GM18498 (cell line): ENCODE measurements at regions not wholly inside any gene's neighbourhood (a gene's known extent, or its start where the extent isn't known, plus 50 kb on each side); places are given as distances from the start of the nearest gene placed in this dataset.

Experiments
- ATAC-seq: cut with Tn5 transposase; IDR thresholded peaks from one replicate; pipeline ENCODE4 v1.9.1; 2021; ENCODE audit warnings: mild to moderate bottlenecking, moderate library complexity; ENCODE audit not compliant: unreplicated experiment

DNA sequence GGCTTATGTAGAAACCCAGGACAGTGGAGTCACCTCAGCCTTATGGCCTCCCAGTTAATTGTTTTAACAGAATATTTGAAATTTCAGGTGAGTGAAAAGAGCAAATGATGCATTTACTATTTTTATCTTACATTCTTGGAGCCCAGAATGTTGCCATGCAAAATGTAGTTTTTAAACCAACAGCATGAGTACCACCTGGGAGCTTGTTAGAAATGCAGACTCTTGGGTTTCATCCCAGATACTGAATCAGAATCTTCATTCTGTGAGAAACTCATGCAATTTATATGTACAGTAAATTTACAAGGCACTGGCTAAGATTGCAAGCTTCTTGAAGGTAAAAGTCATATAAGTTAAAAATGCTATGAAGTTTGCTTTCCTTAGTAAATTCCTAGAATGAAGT, 654.5 kb upstream of the CDH2 start:
- ATAC-seq, result no peak

DNA sequence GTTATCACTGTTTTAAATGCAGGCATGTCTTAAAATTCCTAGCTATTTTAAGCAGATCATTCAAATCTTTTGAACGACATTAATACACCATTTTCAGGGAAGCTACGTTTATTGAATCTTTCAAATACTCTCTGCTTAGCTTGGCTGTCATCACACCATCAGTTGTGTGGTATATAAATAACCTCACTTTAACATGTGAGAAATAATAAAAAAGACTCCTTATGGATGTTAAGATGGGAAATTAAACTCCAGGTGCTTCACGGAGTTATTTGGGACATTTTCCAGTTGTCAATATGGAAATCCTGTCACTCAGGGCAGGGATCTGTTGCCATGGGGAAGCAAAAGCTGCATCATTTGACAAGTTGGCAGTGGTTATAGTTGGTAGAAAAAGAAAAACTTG, 649.2 kb upstream of the CDH2 start:
- ATAC-seq, result no peak

DNA sequence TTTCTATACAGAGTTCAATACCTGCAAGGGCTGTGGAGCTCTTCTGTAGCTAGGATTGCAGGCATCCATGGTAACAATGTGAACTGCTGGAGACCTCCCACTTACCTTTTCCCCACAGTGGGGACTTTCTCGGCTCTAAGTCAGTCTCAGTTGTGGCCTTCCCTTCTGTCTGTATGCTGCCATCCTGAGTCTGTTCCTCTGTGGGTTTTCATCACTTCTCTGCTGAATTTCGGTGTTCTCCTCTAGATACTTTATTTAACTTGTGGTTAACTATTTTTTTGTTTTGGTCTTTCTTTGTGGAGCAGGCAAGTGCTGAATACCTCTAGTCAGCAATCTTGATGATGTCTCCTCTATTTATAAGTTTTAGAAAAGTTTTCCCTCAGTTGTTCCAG, 647.2 kb upstream of the CDH2 start:
- no peak for ATAC-seq

DNA sequence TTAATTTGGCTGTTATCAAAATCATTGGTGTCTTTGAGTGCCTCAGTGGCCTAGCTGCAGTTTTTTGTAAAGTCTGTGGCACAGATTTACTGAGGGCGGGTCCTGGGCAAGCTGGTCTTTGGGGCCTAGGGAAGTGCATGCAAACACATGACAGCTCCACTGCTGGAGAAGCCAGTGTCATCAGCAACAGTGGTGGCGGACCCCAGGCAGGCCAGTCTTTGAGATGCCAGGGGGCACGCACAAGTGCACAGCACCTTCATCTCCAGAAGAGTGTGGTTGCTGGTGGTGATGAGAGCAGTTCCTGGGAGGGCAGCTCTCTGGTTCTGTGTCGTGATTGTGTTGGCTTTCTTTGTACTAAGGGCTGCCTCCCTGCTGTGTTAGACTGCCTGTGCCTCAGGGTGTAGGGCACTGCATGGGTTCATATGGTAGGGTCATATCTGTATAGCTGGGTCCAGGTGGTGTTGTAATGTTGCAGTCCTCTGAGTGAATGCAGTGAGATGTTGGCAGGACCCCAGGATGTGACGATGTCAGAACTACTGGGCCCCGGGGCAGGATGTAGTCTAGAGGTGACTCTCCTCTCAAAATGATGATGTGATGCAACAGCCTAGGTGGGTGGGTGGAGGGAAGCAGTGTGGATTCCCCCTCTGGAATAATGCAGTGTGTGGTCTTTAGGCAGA, 646.7 kb upstream of the CDH2 start:
- ATAC-seq, result no peak

DNA sequence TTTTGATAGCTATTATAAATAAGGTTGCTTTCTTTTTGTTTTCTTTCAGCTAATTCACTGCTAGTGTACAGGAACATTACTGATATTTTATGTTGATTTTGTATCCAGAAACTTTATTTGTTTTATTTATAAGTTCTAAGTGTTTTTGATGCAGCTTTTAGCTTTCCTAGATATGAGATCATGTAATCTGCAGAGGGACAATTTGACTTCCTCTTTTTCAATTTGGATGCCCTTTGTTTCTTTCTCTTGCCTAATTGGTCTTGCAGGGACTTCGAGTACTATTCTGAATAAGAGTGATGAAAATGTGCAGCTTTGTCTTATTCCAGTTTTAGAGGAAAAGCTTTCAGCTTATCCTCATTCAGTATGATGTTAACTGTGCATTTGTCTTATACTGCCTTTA, 643.4 kb upstream of the CDH2 start:
- no peak for ATAC-seq

- no peak for ATAC-seq
These were observed 639.2 kb upstream of the CDH2 start for GRCh38 chr18:28816155-28816554.

DNA sequence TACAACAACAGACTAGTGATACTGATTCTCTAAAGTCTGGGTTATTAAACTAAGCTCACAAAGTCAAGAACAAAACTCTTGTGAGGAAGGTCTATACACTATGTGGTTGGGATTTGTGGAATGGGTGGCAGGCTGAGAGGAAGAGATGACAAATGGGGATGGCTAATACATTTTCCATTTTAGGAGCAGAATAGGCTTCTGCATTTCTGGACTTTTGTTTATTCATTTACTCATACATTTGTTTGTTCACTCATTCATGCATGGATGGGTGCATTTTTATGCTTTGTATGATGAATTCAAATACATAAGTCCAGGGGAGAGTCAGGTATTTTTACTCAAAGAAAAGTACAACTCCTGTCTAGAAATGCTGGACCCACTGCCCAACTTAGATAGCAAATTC, 637.4 kb upstream of the CDH2 start:
- no peak for ATAC-seq

DNA sequence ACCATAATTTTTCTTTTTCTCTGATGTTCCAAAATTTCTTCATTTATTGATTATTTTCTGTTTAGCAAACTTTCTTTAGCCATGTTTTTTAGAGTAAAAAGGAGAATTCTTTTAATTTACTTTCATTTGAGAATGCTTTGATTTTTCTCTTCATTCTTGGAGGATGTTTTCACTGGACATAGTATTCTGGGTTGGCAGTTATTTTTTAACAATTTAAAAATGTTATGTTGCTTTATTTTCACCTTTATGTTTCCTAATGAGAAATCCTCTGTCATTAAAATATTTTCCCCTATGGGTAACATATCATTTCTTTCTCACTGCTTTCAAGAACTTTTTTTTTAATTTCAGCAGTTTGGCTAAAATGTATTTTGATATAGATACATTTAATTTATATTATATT, 631.4 kb upstream of the CDH2 start:
- no peak for ATAC-seq

- no peak for ATAC-seq
These were observed 628.6 kb upstream of the CDH2 start for GRCh38 chr18:28805491-28805890.

DNA sequence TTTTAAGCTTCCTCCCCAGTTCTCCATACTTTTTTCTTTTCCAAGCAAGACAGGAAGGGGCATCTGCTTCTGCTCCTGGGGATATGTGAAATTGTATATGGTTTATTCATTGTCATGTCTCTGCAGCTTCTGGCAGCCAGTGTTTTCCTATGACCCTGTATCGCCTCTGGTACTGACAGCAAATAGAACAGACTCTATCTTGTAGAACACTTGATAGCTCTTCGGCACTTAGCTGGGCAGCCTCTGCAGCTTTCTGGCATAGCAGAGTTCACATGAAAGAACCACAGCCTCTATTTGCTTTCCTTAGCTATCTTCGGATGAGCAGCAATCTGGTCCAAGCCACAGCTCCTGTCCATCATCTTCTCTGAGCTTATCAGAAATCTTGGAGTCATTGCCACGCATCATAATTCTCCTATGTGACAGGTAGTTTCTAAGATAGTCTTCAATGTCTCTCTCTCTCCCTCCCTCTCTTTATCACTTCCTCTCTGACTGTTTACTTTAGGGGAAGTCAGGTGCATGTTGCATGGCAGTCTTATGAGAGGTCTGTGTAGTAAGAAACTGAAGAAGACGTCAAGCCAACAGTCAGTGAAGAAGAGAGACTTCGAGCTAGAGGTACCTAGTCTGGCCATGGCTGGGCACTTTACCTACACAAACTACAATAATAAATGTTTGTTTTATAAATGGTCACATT, 627.7 kb upstream of the CDH2 start:
- ATAC-seq, result no peak

GRCh38 chr18:28802546-28802945, 625.6 kb upstream of the CDH2 start:
- no peak for ATAC-seq

DNA sequence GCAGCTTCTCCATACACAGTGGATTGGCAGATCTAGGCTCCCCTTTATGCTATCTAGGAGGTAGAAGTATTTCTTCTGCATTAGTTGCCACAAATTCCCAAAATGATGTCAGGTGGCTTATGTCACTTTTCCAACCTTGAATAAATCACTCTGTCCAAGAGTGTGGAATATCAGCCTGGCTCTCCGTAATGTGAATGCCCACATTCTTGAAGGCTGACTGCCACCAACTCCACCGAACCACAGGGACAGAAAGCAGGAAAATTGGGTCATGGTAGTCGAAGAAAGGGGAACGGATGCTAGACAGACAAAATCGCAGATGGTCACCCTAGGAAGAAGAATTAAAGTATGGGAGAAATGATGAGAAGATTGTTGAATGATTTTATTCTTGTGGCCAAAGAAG, 624.9 kb upstream of the CDH2 start:
- no peak for ATAC-seq

- ATAC-seq, result no peak
These were observed 617.7 kb upstream of the CDH2 start for GRCh38 chr18:28794459-28795245.

DNA sequence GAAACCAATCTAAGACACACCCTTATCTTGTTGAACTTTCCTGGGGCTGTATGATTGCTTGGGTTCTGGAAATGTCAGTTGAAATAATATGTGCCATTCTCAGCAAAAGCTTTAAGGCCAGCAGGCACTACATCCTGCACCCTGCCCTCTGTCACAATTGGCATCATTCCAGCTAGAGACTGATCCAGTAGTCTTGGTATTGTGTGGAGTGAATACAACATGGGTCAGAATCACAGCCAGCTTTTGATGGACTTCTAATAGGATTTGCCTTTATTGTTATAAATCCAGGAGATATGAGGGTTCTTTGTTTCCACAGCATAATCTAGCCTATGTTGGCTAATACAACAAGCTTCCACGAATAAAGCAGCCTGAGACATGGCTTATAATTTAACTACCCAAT, 617.0 kb upstream of the CDH2 start:
- ATAC-seq, result no peak

DNA sequence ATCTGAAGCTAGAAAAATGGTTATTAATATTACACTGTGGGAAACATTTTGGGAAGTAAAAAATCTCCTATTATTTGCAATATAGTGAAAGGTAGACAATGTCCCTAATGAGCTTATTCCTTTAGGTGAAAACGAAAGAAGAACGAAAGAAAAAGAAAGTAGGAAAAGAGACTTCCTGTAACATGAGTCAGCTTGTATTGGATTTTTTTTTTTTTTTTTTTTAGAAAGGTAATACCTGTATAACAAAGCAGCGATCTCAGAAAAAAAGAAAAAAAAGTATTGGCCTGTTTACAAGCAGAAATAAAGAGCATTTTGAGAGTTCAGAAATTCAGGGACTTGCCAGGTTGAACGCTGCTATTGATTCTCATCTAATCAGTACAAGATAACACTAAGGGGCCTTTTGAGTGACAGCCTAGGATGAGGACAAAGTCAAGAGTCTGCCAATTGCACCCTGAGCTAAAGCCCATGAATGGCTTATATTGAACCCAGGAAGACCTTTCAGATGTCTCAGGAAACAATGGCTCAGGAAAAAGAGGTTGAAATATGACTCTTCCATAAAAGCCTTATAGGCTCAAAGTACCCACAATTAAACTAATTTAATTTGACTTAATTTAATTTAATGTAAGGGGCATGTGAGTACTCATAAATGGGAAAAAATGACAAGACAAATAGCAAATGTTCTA, 615.6 kb upstream of the CDH2 start:
- no peak for ATAC-seq

DNA sequence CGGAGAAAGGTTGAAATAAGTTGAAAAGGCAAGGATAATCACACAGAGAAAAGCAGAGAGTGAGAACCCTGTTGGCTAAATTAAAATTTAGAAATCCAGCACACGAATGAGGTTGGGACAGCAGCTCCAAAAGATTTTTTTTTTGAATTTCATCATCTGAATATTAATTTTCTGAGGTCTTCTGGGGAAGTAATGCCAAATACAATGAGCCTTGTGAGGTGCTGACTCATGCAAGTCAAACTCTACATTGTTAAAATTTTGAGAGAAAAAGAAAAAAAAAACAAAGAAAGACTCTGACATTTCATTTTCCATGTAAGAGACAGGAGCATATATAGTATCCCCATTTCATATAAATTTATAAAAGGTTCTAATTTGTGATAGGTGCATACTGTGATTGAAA, 614.2 kb upstream of the CDH2 start:
- no peak for ATAC-seq

DNA sequence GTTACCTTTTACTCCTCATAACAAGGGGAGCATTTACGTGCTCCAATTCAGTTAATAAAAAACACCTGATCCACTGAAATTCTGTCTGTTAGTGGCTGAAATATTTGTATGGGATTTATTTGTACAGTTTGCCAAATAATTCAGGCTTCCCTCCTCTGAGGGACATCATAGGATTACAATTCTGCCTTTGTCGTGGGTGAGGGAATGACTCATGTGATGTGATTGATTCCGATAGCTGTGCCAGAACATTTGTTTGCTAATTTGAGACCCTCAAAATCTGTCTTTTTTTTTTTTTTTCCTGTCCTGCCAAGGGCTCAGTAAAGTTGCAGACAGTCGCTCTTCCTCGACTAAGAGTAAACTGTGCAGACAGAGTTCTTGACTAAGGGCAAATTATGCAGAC, 612.6 kb upstream of the CDH2 start:
- no peak for ATAC-seq

DNA sequence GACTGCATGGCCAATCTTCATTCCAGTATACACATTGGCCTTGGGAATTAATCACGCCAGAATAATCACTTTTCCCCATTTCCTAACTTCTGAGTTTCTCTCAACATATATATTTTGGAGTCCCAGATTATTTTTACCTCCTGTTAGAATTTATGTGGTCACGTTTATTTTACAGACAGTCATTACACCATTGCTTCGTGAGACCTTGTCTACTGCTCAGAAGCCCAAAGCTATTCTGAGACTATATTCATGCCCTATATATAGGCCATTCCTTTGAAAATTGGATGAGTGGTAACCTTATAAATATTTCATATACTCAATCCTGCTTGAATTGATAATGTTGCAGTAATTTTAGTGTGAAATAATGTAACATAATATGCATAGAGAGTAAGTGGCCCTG, 610.0 kb upstream of the CDH2 start:
- ATAC-seq, result no peak

DNA sequence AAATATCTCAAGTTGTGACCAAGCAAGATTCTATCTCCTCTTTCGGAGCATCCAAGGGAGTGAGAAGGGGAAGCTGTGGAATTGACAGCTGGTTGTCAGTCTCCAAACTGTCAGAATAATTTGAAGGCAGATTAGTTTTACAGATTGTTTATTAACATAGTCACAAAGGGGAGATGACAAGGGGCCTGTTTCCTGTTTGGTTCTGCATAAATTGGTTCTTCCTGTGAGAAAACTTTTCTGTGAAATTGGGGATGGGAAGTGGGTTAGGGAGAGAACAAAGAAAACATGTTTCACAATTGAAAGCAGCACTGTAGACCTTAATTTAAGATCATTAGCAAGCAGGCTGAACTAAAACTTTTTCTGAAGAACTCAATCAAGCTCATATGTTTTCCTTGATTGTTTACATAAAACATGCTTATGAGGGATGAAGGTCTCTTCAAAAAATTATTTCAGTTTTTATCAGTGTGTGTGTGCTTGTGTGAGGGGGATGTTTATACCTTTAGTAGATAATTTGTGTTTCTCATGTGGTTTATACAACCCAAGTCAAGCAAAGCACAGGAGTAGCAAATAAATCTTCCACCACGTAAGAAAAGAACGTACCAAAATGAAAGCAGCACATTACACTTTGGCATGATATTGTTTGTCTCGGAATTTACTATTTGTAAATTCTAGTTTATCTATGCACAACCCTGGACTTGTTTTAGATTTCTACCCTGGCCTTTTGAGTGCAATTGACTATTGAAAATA, 604.9 kb upstream of the CDH2 start:
- no peak for ATAC-seq

DNA sequence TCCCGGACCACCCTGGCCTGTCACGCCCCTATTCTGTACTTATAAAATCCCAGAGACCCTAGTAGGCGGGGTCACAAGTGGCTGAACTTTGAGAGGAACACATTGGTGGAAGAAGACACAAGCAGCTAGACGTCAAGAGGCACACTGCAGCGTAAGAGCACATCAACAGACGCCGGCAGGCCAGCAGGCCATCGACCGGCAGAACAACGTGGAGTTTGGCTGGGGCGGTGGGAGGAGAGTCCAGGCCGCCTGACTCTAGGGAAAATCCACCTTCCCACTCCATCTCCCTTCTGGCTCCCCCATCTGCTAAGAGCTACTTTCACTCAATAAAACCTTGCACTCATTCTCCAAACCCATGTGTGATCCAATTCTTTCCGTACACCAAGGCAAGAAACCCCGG, 601.8 kb upstream of the CDH2 start:
- no peak for ATAC-seq

DNA sequence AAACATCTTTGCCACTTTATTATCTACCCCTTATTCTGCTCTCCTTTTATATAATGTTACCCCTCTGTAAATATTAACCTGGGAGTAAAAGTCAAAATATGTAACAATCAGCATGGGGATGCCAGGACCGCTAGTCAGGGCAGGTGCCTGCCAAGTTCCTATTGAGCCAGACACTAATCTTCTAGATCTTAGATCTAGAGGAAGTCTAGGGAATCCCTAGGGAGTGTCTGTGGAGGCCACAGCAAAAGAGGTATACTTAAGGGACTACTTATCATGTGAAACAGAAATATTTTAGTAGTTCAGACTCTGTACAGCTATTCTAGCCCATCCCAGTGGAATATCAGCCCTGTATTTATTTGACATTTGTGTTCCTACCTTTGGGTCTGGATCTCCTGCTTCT, 600.8 kb upstream of the CDH2 start:
- ATAC-seq, result no peak
